Loucy (cell line): ENCODE measurements at regions not wholly inside any gene's neighbourhood (a gene's known extent, or its start where the extent isn't known, plus 50 kb on each side); places are given as distances from the start of the nearest gene placed in this dataset.

Source experiments
- EZH2phosphoT487 ChIP-seq: fragments of 200-600 bp; IDR thresholded peaks from 2 replicates; pipeline ENCODE4 v1.6.1; 2018; ENCODE audit warnings: antibody characterized with exemption, mild to moderate bottlenecking, moderate library complexity, borderline replicate concordance
- TF ChIP-seq, protein P1 (sequence below): fragments of 200-600 bp; sonication (generic); conservative IDR thresholded peaks from 2 replicates; pipeline ENCODE4 v1.5.1; 2014; ENCODE audit warnings: mild to moderate bottlenecking, antibody characterized with exemption, low read length

DNA sequence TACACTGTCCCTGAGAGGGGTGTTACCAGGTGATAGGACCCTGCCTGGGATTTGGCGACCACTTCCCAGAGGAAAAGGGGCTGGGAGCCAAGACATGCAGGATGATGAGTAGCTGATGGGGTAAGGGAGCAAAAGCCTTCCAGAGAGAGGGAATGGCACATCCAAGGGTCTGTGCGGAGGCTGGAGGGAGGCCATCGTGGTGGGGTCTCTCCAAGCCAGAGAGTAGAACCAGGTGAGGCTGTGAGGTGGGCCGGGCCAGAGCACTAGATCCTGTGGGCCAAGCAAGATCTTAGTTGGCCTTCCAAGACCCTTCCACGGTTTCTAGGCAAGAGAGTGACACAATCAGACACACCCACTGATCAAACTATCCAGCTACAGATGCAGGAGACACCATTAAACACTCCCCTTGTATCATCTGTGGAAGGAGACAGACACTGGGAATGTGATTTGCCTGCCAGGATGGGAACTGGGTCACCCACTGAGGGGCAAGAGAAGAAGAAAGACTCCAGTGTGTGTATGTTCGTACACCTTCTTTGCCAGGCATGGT lies 128.9 kb downstream of the BANF2 start:
- TF ChIP-seq, protein P1, sequence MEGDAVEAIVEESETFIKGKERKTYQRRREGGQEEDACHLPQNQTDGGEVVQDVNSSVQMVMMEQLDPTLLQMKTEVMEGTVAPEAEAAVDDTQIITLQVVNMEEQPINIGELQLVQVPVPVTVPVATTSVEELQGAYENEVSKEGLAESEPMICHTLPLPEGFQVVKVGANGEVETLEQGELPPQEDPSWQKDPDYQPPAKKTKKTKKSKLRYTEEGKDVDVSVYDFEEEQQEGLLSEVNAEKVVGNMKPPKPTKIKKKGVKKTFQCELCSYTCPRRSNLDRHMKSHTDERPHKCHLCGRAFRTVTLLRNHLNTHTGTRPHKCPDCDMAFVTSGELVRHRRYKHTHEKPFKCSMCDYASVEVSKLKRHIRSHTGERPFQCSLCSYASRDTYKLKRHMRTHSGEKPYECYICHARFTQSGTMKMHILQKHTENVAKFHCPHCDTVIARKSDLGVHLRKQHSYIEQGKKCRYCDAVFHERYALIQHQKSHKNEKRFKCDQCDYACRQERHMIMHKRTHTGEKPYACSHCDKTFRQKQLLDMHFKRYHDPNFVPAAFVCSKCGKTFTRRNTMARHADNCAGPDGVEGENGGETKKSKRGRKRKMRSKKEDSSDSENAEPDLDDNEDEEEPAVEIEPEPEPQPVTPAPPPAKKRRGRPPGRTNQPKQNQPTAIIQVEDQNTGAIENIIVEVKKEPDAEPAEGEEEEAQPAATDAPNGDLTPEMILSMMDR, result no peak
- TF ChIP-seq EZH2phosphoT487, result no peak
